SH-SY5Y (cell line): ENCODE measurements at regions not wholly inside any gene's neighbourhood (a gene's known extent, or its start where the extent isn't known, plus 50 kb on each side); places are given as distances from the start of the nearest gene placed in this dataset.

Source experiments
- GATA2 ChIP-seq: IDR thresholded peaks from 2 replicates; pipeline ENCODE4 v1.6.1; 2011; ENCODE audit warnings: mild to moderate bottlenecking, low read depth, low read length
- GATA3 ChIP-seq: IDR thresholded peaks from 2 replicates; pipeline ENCODE4 v1.6.1; 2011; ENCODE audit warnings: low read depth, mild to moderate bottlenecking, low read length, moderate library complexity

DNA sequence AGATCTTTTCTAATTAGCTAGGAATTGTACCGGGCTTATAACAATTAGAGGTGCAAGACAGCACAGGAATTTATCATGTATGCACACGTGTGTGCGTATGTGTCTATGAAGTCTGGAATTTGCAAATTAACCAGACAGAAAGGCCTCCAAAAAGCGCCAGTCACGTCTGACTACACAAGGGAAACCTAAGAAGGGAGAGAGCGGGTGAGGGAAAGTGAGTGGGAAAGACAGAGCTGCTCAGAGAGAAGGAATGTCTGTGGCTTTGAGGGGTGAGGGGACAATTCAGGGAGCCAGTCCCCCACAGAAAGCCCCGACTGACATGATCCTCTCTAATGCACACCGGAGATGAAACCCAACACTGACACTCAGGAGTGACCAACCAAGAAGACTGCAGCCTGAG, 197.7 kb upstream of the SH3BP4 start:
- TF ChIP-seq GATA3, result no peak
- no peak for TF ChIP-seq GATA2
